PFSK-1 (cell line): ENCODE measurements at regions not wholly inside any gene's neighbourhood (a gene's known extent, or its start where the extent isn't known, plus 50 kb on each side); places are given as distances from the start of the nearest gene placed in this dataset.

Experiments
- FOXP2 ChIP-seq: optimal IDR thresholded peaks from 2 replicates; pipeline ENCODE3; 2011; ENCODE audit warnings: borderline replicate concordance, control low read depth, inconsistent platforms; ENCODE audit not compliant: insufficient read depth; ENCODE audit errors: extremely low read length, extremely low read depth
- POLR2AphosphoS5 ChIP-seq: IDR thresholded peaks from 2 replicates; pipeline ENCODE4 v1.6.1; 2012; ENCODE audit warnings: low read depth, mild to moderate bottlenecking, control low read depth, low read length, moderate library complexity
- REST ChIP-seq, 2 experiments: IDR thresholded peaks; 2 replicates each; pipeline versions ENCODE4 v1.6.1 to v1.8.0; 2011 to 2012; ENCODE audit warnings: low read depth in 2 of 2, low read length in 2 of 2, control low read depth in 1 of 2, inconsistent platforms in 1 of 2, mild to moderate bottlenecking in 1 of 2, moderate library complexity in 1 of 2; ENCODE audit not compliant: insufficient read depth in 1 of 2
- SIN3A ChIP-seq: IDR thresholded peaks from 2 replicates; pipeline ENCODE4 v1.6.1; 2012; ENCODE audit warnings: mild to moderate bottlenecking, low read length, moderate library complexity, borderline replicate concordance; ENCODE audit not compliant: insufficient read depth
- TAF1 ChIP-seq: IDR thresholded peaks from 2 replicates; pipeline ENCODE4 v1.6.1; 2012; ENCODE audit warnings: low read length, control low read depth, borderline replicate concordance; ENCODE audit not compliant: insufficient read depth

- TF ChIP-seq POLR2AphosphoS5: no peak
- no peak for TF ChIP-seq REST (IDR thresholded peaks at IDR 0.05; ENCODE audit: insufficient read depth in 1 of 2, low read depth in 2 of 2, low read length in 2 of 2)
- TF ChIP-seq FOXP2: no peak
- no peak for TF ChIP-seq TAF1
- TF ChIP-seq SIN3A: no peak
Observed at GRCh38 chr11:82082976-82083375, 650.7 kb downstream of the FAM181B start.
